HEK293T (cell line): ENCODE measurements at regions not wholly inside any gene's neighbourhood (a gene's known extent, or its start where the extent isn't known, plus 50 kb on each side); places are given as distances from the start of the nearest gene placed in this dataset.

Source experiments
- ARNT ChIP-seq: fragments of 450-650 bp; IDR thresholded peaks from 2 replicates; pipeline ENCODE4 v1.6.1; 2017; ENCODE audit warnings: mild to moderate bottlenecking
- BHLHE40 ChIP-seq: fragments of 450-650 bp; IDR thresholded peaks from 2 replicates; pipeline ENCODE4 v1.6.1; 2016; ENCODE audit warnings: mild to moderate bottlenecking, moderate library complexity, borderline replicate concordance
- CTBP1 ChIP-seq: fragments of 450-650 bp; IDR thresholded peaks from 2 replicates; pipeline ENCODE4 v1.6.1; 2016; ENCODE audit warnings: borderline replicate concordance
- FOXK2 ChIP-seq: fragments of 450-650 bp; IDR thresholded peaks from 2 replicates; pipeline ENCODE4 v1.6.1; 2016; ENCODE audit warnings: mild to moderate bottlenecking
- FOXM1 ChIP-seq: fragments of 450-650 bp; IDR thresholded peaks from 2 replicates; pipeline ENCODE4 v1.6.1; 2017; ENCODE audit warnings: mild to moderate bottlenecking, borderline replicate concordance
- L3MBTL2 ChIP-seq: fragments of 450-650 bp; conservative IDR thresholded peaks from 2 replicates; pipeline ENCODE4 v1.6.1; 2016; ENCODE audit warnings: mild to moderate bottlenecking
- NFRKB ChIP-seq: fragments of 450-650 bp; IDR thresholded peaks from 2 replicates; pipeline ENCODE4 v1.6.1; 2016; ENCODE audit warnings: mild to moderate bottlenecking, moderate library complexity
- SP1 ChIP-seq: fragments of 450-650 bp; IDR thresholded peaks from 2 replicates; pipeline ENCODE4 v1.6.1; 2017
- SUZ12 ChIP-seq: fragments of 450-650 bp; IDR thresholded peaks from 2 replicates; pipeline ENCODE4 v1.6.1; 2016; ENCODE audit warnings: mild to moderate bottlenecking

- no peak for TF ChIP-seq NFRKB
- TF ChIP-seq BHLHE40: no peak
- no peak for TF ChIP-seq ARNT
- TF ChIP-seq SUZ12: no peak
- no peak for TF ChIP-seq SP1
- no peak for TF ChIP-seq FOXM1
- TF ChIP-seq L3MBTL2: no peak
- no peak for TF ChIP-seq CTBP1
- no peak for TF ChIP-seq FOXK2
These were observed 125.9 kb downstream of the RCN1 start for GRCh38 chr11:32216749-32217148.
